H1 (cell line): ENCODE measurements at regions not wholly inside any gene's neighbourhood (a gene's known extent, or its start where the extent isn't known, plus 50 kb on each side); places are given as distances from the start of the nearest gene placed in this dataset.
"Not testable (repeated sequence)": the region's sequence is repeated elsewhere in the genome, so short reads cannot be mapped to it uniquely, and the experiment has no call there.

Experiments used
- CTCF ChIA-PET: fragments of 300-600 bp; sonication (Branson Sonifier 250); formaldehyde crosslinking; loops from one replicate; lab custom pipeline; 2021; ENCODE audit not compliant: partially characterized antibody; lab: Charles Lee
- POLR2A ChIA-PET: fragments of 300-600 bp; sonication (Branson Sonifier 250); formaldehyde crosslinking; loops from one replicate; lab custom pipeline; 2021; ENCODE audit warnings: inconsistent platforms; ENCODE audit not compliant: partially characterized antibody; lab: Charles Lee
- DNase-seq, 2 experiments: peaks; one replicate each; pipeline versions ENCODE4 v3.0.0 to v3.0.0-alpha.2; 2010 to 2022; ENCODE audit warnings: low spot score in 2 of 2, low read depth in 1 of 2, mixed read lengths in 1 of 2
- FAIRE-seq: peaks from 2 replicates; lab custom pipeline; 2011; peaks lifted over from hg19 to GRCh38; lab: Jason Lieb, UNC
- H2AFZ ChIP-seq: 2 replicates; pipeline ENCODE4 v1.8.1; 2012; ENCODE audit warnings: low read length, inconsistent platforms
- H2AK5ac ChIP-seq: 2 replicates; pipeline ENCODE4 v1.6.1; 2013; ENCODE audit warnings: low read depth, low read length
- H2BK120ac ChIP-seq: replicated peaks from 2 replicates; pipeline ENCODE3; 2013; ENCODE audit warnings: low read depth, low read length, inconsistent platforms
- H2BK12ac ChIP-seq: 2 replicates; pipeline ENCODE4 v1.6.1; 2013; ENCODE audit warnings: low read depth, low read length
- H2BK15ac ChIP-seq: 2 replicates; pipeline ENCODE4 v1.6.1; 2013; ENCODE audit warnings: low read length
- H2BK20ac ChIP-seq: 2 replicates; pipeline ENCODE4 v1.6.1; 2013; ENCODE audit warnings: low read length
- H2BK5ac ChIP-seq: 2 replicates; pipeline ENCODE4 v1.6.1; 2013; ENCODE audit warnings: low read depth, low read length
- H3K14ac ChIP-seq: 2 replicates; pipeline ENCODE4 v1.6.1; 2013; ENCODE audit warnings: inconsistent platforms; ENCODE audit not compliant: insufficient read length
- H3K18ac ChIP-seq: 2 replicates; pipeline ENCODE4 v1.6.1; 2013; ENCODE audit warnings: low read length; ENCODE audit errors: extremely low read depth
- H3K23ac ChIP-seq: 2 replicates; pipeline ENCODE4 v1.6.1; 2013; ENCODE audit warnings: inconsistent platforms; ENCODE audit not compliant: insufficient read length
- H3K23me2 ChIP-seq: 2 replicates; pipeline ENCODE4 v1.6.1; 2013; ENCODE audit warnings: low read depth, low read length
- H3K27ac ChIP-seq: 2 replicates; pipeline ENCODE4 v1.6.1; 2011; ENCODE audit warnings: low read depth, low read length, inconsistent platforms
- H3K27me3 ChIP-seq, 4 experiments: replicated peaks in 1 of 4; 1 replicate in 1 of 4; 2 replicates in 3 of 4; pipeline versions ENCODE4 v1.6.1 to v1.8.1; 2011 to 2013; ENCODE audit warnings: low read length in 3 of 4, mild to moderate bottlenecking in 3 of 4, inconsistent platforms in 2 of 4, mixed read lengths in 2 of 4, moderate library complexity in 1 of 4; ENCODE audit not compliant: control insufficient read depth in 3 of 4, insufficient read depth in 3 of 4; ENCODE audit errors: extremely low read depth in 1 of 4
- H3K36me3 ChIP-seq, 4 experiments: 2 replicates each; pipeline versions ENCODE4 v1.6.1 to v1.8.1; 2011 to 2013; ENCODE audit warnings: mild to moderate bottlenecking in 4 of 4, low read length in 3 of 4, moderate library complexity in 2 of 4, control low read depth in 1 of 4, inconsistent platforms in 1 of 4; ENCODE audit not compliant: insufficient read depth in 4 of 4, control insufficient read depth in 2 of 4
- H3K4ac ChIP-seq: replicated peaks from 2 replicates; pipeline ENCODE3; 2013; ENCODE audit warnings: low read length, low read depth, mixed read lengths, inconsistent platforms; ENCODE audit not compliant: insufficient read length
- H3K4me1 ChIP-seq, 4 experiments: replicated peaks in 1 of 4; 1 replicate in 1 of 4; 2 replicates in 3 of 4; pipeline versions ENCODE4 v1.6.1 to v1.8.1; 2011 to 2013; ENCODE audit warnings: low read length in 3 of 4, inconsistent platforms in 2 of 4, mixed read lengths in 1 of 4; ENCODE audit not compliant: insufficient read depth in 4 of 4, control insufficient read depth in 3 of 4
- H3K4me2 ChIP-seq, 2 experiments: 2 replicates each; pipeline versions ENCODE4 v1.6.1 to v1.8.1; 2011 to 2013; ENCODE audit warnings: low read depth in 2 of 2, low read length in 2 of 2, control low read depth in 1 of 2, inconsistent platforms in 1 of 2, mild to moderate bottlenecking in 1 of 2; ENCODE audit not compliant: insufficient read depth in 1 of 2
- H3K4me3 ChIP-seq, 4 experiments: fragments of 200-600, 300-600 bp in 1 of 4; sonication (generic), shearing (Covaris generic), sonication (Bioruptor Twin) in 1 of 4; 2 replicates each; pipeline versions ENCODE4 v1.5.1 to v1.8.1; 2011 to 2016; ENCODE audit warnings: low read length in 4 of 4, low read depth in 3 of 4, control low read depth in 2 of 4, inconsistent platforms in 2 of 4, mild to moderate bottlenecking in 2 of 4, mixed read lengths in 1 of 4, moderate library complexity in 1 of 4; ENCODE audit not compliant: insufficient read depth in 2 of 4; ENCODE audit errors: extremely low read depth in 1 of 4
- H3K56ac ChIP-seq: replicated peaks from 2 replicates; pipeline ENCODE3; 2013; ENCODE audit warnings: low read depth, mild to moderate bottlenecking, mixed read lengths, low read length, inconsistent platforms; ENCODE audit not compliant: insufficient read length
- H3K79me1 ChIP-seq: 2 replicates; pipeline ENCODE4 v1.6.1; 2013; ENCODE audit warnings: low read depth, low read length, control low read depth
- H3K79me2 ChIP-seq, 2 experiments: 2 replicates each; pipeline versions ENCODE4 v1.6.1 to v1.8.1; 2012 to 2013; ENCODE audit warnings: low read length in 2 of 2, mild to moderate bottlenecking in 2 of 2, inconsistent platforms in 1 of 2; ENCODE audit not compliant: insufficient read depth in 2 of 2, control insufficient read depth in 1 of 2
- H3K9ac ChIP-seq, 4 experiments: replicated peaks in 1 of 4; 1 replicate in 1 of 4; 2 replicates in 3 of 4; pipeline versions ENCODE4 v1.6.1 to v1.8.1; 2011 to 2013; ENCODE audit warnings: low read depth in 3 of 4, low read length in 3 of 4, control low read depth in 2 of 4, mild to moderate bottlenecking in 2 of 4, moderate library complexity in 2 of 4, inconsistent platforms in 1 of 4; ENCODE audit errors: extremely low read depth in 1 of 4
- H3K9me3 ChIP-seq, 2 experiments: 2 replicates each; pipeline versions ENCODE4 v1.6.1 to v1.8.1; 2012 to 2013; ENCODE audit warnings: mild to moderate bottlenecking in 2 of 2, moderate library complexity in 2 of 2, control low read depth in 1 of 2, inconsistent platforms in 1 of 2, low read depth in 1 of 2, low read length in 1 of 2, mixed read lengths in 1 of 2; ENCODE audit not compliant: insufficient read depth in 2 of 2
- H4K20me1 ChIP-seq, 2 experiments: replicated peaks in 1 of 2; 2 replicates each; pipeline versions ENCODE3 to v1.8.1; 2011 to 2013; ENCODE audit warnings: inconsistent platforms in 2 of 2, low read length in 2 of 2, mild to moderate bottlenecking in 1 of 2; ENCODE audit not compliant: insufficient read depth in 2 of 2, control insufficient read depth in 1 of 2
- H4K5ac ChIP-seq: 2 replicates; pipeline ENCODE4 v1.6.1; 2013; ENCODE audit warnings: low read length, low read depth, mixed read lengths, inconsistent platforms; ENCODE audit not compliant: insufficient read length
- H4K8ac ChIP-seq: 2 replicates; pipeline ENCODE4 v1.8.0; 2013; ENCODE audit warnings: mild to moderate bottlenecking, moderate library complexity, low read length, inconsistent platforms; ENCODE audit not compliant: insufficient read depth; ENCODE audit errors: extremely low read depth
- H4K91ac ChIP-seq: replicated peaks from 2 replicates; pipeline ENCODE3; 2013; ENCODE audit warnings: low read length, mixed read lengths, inconsistent platforms; ENCODE audit not compliant: insufficient read length
- WGBS, 2 experiments: shearing (Covaris generic) in 1 of 2; methylation state at CpG; one replicate each; pipeline versions ENCODE4 v1.1.6 to v1.1.7; 2013 to 2015; ENCODE audit warnings: low lambda C conversion rate in 2 of 2, mixed read lengths in 2 of 2, inconsistent platforms in 1 of 2, low coverage in 1 of 2, missing lambda C conversion rate in 1 of 2; ENCODE audit not compliant: insufficient replicate concordance in 2 of 2, insufficient coverage in 1 of 2, insufficient read length in 1 of 2; ENCODE audit errors: extremely low coverage in 1 of 2, missing lambda C conversion rate in 1 of 2; 5-methylcytosine and 5-hydroxymethylcytosine counted together

DNA sequence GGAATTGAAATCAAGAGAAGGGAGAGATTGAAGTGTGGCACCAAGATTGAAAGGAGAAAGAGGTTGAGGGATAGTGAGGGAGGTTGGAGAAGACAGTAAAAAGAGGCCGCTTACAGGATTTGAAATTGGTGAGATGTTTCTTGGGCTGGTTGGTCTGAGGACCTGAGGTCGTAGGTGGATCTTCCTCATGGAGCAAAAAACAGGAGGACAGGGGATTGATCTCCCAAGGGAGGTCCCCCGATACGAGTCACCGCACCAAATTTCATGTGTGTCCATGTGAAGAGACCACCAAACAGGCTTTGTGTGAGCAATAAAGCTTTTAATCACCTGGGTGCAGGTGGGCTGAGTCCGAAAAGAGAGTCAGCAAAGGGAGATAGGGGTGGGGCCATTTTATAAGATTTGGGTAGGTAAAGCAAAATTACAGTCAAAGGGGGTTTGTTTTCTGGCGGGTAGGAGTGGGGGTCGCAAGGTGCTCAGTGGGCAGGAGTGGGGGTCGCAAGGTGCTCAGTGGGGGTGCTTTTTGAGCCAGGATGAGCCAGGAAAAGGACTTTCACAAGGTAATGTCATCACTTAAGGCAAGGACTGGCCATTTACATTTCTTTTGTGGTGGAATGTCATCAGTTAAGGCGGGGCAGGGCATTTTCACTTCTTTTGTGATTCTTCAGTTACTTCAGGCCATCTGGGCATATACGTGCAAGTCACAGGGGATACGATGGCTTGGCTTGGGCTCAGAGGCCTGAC, 505.5 kb downstream of the GRIN2A start:
- CTCF ChIA-PET, H4K20me1 ChIP-seq, H3K27me3 ChIP-seq, H2BK15ac ChIP-seq, DNase-seq, H3K14ac ChIP-seq, H2BK20ac ChIP-seq, H4K5ac ChIP-seq, FAIRE-seq, H2AFZ ChIP-seq, H2AK5ac ChIP-seq, H3K4ac ChIP-seq, H3K18ac ChIP-seq, H3K23me2 ChIP-seq, H3K23ac ChIP-seq, H2BK12ac ChIP-seq, H3K9me3 ChIP-seq, H3K56ac ChIP-seq, POLR2A ChIA-PET, H4K91ac ChIP-seq, H3K79me1 ChIP-seq, H4K8ac ChIP-seq, H3K9ac ChIP-seq, H2BK120ac ChIP-seq: not testable (repeated sequence)
- Histone ChIP-seq H2BK5ac (0 out of 2 replicates have a peak overlapping the region, but pooled peaks have one; percentile 94), H3K36me3 (peaks cover 0 to 12% (median 2%) of the 10 kb centered on the region in 4 experiments; a peak in 2 of 8 replicates), H3K4me1 (peaks cover 3 to 34% (median 24%) of the 10 kb centered on the region in 4 experiments; a peak in 6 of 7 replicates), H3K27ac (peak overlapping the region; percentile 79; the same call in 1 of the 2 replicates), H3K4me3 (peak overlapping the region in 3 of 4 experiments; percentile 13 to 32 (median 17); a peak in 3 of 8 replicates), H3K79me2 (peaks cover 5 to 55% of the 10 kb centered on the region in 2 experiments; a peak in 3 of 4 replicates), H3K4me2 (peak overlapping the region; percentile 52 to 60; a peak in 3 of 4 replicates)
- WGBS, 2 experiments = 3% methylated on average over 6 of the region's 12 CpGs; no CpG with 5 or more reads in 1 of the 2 experiments
